LNCAP (cell line): ENCODE measurements at regions not wholly inside any gene's neighbourhood (a gene's known extent, or its start where the extent isn't known, plus 50 kb on each side); places are given as distances from the start of the nearest gene placed in this dataset.

Experiments used
- TF ChIP-seq, protein P1 (sequence below): fragments of 450-650 bp; IDR thresholded peaks from 2 replicates; pipeline ENCODE4 v1.5.1; 2017; ENCODE audit warnings: mild to moderate bottlenecking

DNA sequence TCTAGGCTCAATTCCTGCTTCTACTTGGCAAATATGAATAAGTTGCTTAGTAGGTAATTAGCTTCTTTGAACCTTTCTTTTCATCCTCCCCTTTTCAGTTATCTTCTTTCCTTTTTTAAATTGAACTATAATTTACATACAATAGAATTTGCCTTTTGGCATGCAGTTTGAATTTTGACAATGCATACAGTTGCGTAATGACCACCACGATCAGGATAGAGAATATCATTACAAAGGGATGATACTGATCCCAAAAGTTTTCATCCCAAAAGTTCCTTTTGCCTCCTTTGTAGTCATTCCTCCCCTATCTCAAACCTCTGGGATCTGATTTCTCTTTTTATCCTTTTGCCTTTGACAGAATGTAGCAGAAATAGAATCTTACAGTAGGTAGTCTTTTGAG lies 164.4 kb downstream of the NOC3L start:
- TF ChIP-seq, protein P1, sequence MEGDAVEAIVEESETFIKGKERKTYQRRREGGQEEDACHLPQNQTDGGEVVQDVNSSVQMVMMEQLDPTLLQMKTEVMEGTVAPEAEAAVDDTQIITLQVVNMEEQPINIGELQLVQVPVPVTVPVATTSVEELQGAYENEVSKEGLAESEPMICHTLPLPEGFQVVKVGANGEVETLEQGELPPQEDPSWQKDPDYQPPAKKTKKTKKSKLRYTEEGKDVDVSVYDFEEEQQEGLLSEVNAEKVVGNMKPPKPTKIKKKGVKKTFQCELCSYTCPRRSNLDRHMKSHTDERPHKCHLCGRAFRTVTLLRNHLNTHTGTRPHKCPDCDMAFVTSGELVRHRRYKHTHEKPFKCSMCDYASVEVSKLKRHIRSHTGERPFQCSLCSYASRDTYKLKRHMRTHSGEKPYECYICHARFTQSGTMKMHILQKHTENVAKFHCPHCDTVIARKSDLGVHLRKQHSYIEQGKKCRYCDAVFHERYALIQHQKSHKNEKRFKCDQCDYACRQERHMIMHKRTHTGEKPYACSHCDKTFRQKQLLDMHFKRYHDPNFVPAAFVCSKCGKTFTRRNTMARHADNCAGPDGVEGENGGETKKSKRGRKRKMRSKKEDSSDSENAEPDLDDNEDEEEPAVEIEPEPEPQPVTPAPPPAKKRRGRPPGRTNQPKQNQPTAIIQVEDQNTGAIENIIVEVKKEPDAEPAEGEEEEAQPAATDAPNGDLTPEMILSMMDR, result no peak

DNA sequence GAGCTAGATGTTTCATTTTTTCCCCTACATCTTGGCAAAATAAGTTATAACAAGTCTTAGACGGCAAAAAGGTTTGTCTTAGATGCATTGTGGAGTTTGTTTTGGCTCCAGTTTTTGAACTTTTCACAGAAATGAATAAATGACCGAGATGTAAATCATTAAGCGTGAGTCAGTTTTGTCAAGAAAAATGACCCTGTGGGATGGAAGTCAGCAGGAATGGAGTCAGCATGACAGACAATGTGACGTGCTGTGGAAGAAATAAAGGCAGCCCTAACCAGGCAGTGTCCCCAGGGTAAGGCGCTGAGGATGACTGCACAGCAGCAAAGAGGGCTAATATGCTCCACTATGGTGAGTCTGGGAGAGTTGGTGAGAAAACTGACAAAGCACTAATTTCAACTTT lies 163.2 kb downstream of the NOC3L start:
- TF ChIP-seq, protein P1, result no peak

DNA sequence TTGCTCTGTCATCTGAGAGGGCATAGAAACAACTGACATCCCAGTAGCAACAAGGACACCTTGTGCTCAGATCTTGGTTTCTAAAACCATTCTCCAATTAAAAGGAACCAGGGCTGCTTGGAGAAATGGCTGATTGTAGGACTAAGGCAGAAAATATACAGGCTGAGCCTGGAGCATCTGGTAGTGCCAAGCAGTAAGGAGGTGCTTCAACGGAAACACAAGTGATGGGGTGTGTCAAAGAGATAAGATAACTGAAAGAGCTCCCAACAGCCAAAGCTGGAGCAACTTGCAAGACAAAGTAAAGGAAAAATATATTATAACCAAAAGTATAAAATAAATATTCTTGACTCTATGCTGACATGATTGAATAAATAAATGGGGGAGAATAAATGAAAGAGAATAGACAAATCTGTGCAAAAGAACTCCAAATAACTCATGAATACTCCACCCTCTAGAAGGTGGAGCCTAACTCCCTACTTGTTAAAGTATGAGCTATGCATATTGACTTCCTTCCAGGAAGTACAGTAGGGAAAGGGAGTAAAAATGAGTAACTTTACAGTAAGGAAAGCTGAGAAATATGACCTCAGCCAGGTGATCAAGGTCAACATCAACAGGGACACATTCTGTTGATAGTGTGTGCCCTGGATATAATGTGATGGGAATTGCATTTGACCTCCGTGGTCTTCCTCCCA lies 162.4 kb downstream of the NOC3L start:
- TF ChIP-seq, protein P1, result no peak

DNA sequence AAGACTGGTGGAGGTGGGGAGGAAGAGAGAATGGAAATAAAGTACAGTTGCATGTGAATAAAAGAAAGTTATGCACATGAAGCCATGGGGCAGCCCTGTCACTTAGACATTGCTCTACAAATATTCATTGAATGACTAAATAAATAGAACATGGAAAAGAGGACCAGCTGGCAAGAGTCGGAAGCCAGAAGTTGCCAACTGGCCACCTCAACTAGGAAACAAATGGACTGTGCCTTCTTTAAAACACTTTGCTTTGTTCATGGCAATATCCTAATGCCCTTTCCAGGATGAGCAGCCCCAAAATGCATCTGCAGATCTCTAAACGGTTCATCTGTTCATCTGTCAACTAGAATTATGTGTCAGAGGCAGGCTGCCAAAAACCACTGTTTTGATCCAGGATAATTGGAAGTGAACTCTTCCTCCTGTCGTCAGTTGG lies 157.3 kb downstream of the NOC3L start:
- TF ChIP-seq, protein P1, result no peak

DNA sequence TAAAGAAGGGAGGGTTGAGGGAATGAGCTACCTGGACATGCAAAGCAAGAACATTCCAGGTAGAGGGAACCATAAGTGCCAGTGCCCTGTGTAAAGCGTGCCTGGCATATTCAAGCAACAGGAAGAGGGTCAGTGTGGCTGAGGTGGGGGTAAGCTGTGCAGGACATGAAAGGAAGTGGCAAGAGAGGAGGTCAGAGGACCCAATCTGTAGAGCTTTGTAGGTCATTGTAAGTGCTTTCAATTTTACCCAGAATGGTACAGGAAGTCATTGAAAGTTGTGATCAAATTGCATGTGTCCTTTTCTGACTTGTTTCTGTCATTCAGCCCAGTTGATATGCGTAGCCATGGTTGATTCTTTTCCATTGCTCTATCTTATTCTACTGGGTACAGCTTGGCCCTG lies 156.6 kb downstream of the NOC3L start:
- TF ChIP-seq, protein P1, result no peak

DNA sequence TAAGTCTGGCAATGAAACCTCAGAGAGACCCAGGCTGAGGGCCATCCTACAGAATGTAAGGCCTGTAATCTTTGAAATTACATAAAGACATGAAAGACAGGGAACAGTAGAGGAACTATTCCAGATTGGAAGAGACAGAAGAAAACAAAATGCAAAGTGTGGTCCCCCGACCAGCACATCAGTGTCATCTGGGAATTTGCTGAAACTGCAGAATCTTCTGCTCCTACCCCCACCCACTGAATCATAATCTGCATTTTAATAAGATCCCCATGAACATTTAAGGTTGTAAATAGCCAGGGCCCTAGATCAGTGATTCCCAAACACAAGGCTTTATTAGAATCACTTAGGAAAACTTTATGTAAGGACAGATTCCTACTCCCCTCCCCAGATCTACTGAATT lies 154.4 kb downstream of the NOC3L start:
- TF ChIP-seq, protein P1, result no peak

DNA sequence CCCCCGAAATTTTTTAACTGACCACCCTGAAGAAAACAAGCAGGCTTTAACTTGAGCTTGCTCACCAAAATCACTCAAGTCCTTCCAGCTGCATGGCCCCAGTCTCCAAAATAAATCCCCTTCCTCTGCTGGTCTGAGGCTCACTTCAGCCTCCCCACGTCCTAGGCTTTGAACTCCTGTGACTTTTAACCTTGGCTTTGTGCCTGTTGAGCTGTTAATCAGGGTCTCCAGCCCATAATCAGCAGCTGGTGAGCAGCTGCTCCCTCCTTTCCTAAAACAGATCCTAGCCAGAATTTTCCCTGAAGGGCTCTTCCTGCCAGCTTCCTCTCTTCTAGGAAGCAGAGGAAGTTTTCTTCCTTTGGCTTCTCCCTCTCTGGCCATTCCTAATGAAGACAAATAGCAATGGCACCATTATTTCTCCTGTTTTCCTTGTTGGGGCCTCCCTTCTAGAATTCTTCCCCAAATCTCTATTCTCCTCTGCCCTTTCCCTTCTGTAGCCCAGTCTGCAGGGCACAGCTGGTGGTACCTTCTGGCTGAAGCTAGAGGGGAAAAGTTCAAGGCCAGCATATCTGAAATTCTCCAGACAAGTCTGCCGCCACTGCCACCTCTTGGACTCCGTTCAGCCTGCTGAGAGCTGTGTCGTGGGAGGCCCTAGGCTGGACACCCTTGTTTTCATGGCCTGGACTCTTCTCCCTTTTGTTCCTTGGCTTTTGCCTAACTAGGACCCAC lies 152.1 kb downstream of the NOC3L start:
- TF ChIP-seq, protein P1, result no peak
